H9 (cell line): ENCODE measurements at regions not wholly inside any gene's neighbourhood (a gene's known extent, or its start where the extent isn't known, plus 50 kb on each side); places are given as distances from the start of the nearest gene placed in this dataset.

Experiments
- DNase-seq: peaks from one replicate; pipeline ENCODE4 v3.0.0-alpha.2; 2017
- H2AFZ ChIP-seq: one replicate; pipeline ENCODE4 v1.6.1; 2013; ENCODE audit warnings: mild to moderate bottlenecking, low read length, control low read depth, moderate library complexity
- H2AK5ac ChIP-seq: 2 replicates; pipeline ENCODE4 v1.6.1; 2013; ENCODE audit warnings: low read length, control low read depth, mixed read lengths; ENCODE audit not compliant: insufficient read length
- H2BK120ac ChIP-seq: one replicate; pipeline ENCODE4 v1.6.1; 2013; ENCODE audit warnings: low read depth, mild to moderate bottlenecking, low read length, control low read depth, inconsistent platforms; ENCODE audit not compliant: poor library complexity, severe bottlenecking
- H2BK12ac ChIP-seq: 2 replicates; pipeline ENCODE4 v1.6.1; 2013; ENCODE audit warnings: low read length, control low read depth, mixed read lengths, low read depth; ENCODE audit not compliant: insufficient read length
- H2BK15ac ChIP-seq: 2 replicates; pipeline ENCODE4 v1.6.1; 2013; ENCODE audit warnings: low read depth, low read length, control low read depth
- H2BK20ac ChIP-seq: one replicate; pipeline ENCODE4 v1.6.1; 2013; ENCODE audit warnings: low read depth, mild to moderate bottlenecking, low read length, control low read depth, inconsistent platforms; ENCODE audit not compliant: poor library complexity, severe bottlenecking
- H2BK5ac ChIP-seq: 2 replicates; pipeline ENCODE4 v1.6.1; 2013; ENCODE audit warnings: low read length, control low read depth, mixed read lengths; ENCODE audit not compliant: insufficient read length
- H3K14ac ChIP-seq: 2 replicates; pipeline ENCODE4 v1.6.1; 2013; ENCODE audit warnings: low read length, control low read depth; ENCODE audit not compliant: insufficient read depth
- H3K18ac ChIP-seq: 2 replicates; pipeline ENCODE4 v1.6.1; 2013; ENCODE audit warnings: low read depth, mild to moderate bottlenecking, mixed read lengths, low read length, control low read depth; ENCODE audit not compliant: insufficient read length
- H3K23ac ChIP-seq: 2 replicates; pipeline ENCODE4 v1.6.1; 2013; ENCODE audit warnings: low read length, control low read depth, mixed read lengths, low read depth; ENCODE audit not compliant: insufficient read length
- H3K23me2 ChIP-seq: 2 replicates; pipeline ENCODE4 v1.6.1; 2013; ENCODE audit warnings: low read depth, mild to moderate bottlenecking, mixed read lengths, low read length, control low read depth; ENCODE audit not compliant: insufficient read length, poor library complexity, severe bottlenecking
- H3K27ac ChIP-seq: 2 replicates; pipeline ENCODE4 v1.5.1; 2013; ENCODE audit warnings: low read length, control low read depth, mixed read lengths, low read depth; ENCODE audit not compliant: insufficient read length
- H3K27me3 ChIP-seq: 2 replicates; pipeline ENCODE4 v1.6.1; 2013; ENCODE audit warnings: low read length, control low read depth, inconsistent platforms; ENCODE audit not compliant: insufficient read depth
- H3K4ac ChIP-seq: 2 replicates; pipeline ENCODE4 v1.6.1; 2013; ENCODE audit warnings: low read depth, mild to moderate bottlenecking, control low read depth, inconsistent platforms, low read length, moderate library complexity
- H3K4me1 ChIP-seq: 2 replicates; pipeline ENCODE4 v1.6.1; 2013; ENCODE audit warnings: low read length, control low read depth, inconsistent platforms; ENCODE audit not compliant: insufficient read depth
- H3K4me2 ChIP-seq: 2 replicates; pipeline ENCODE4 v1.6.1; 2013; ENCODE audit warnings: low read length, control low read depth, mixed read lengths; ENCODE audit not compliant: insufficient read length, insufficient read depth
- H3K56ac ChIP-seq: 2 replicates; pipeline ENCODE4 v1.6.1; 2013; ENCODE audit warnings: low read depth, mild to moderate bottlenecking, mixed read lengths, low read length, control low read depth; ENCODE audit not compliant: insufficient read length
- H3K79me1 ChIP-seq: 2 replicates; pipeline ENCODE4 v1.6.1; 2013; ENCODE audit warnings: low read depth, mild to moderate bottlenecking, moderate library complexity, low read length, control low read depth, inconsistent platforms; ENCODE audit not compliant: insufficient read depth, poor library complexity, severe bottlenecking
- H3K79me2 ChIP-seq: 2 replicates; pipeline ENCODE4 v1.6.1; 2013; ENCODE audit warnings: low read length, control low read depth, inconsistent platforms; ENCODE audit not compliant: insufficient read depth
- H3K9ac ChIP-seq: 2 replicates; pipeline ENCODE4 v1.6.1; 2013; ENCODE audit warnings: low read length, control low read depth, mixed read lengths; ENCODE audit not compliant: insufficient read length; ENCODE audit errors: extremely low read depth
- H3K9me3 ChIP-seq: one replicate; pipeline ENCODE4 v1.6.1; 2013; ENCODE audit warnings: low read depth, low read length, inconsistent platforms; ENCODE audit not compliant: control insufficient read depth
- H3T11ph ChIP-seq: one replicate; pipeline ENCODE4 v1.6.1; 2013; ENCODE audit warnings: mild to moderate bottlenecking, low read length, control low read depth, inconsistent platforms
- H4K20me1 ChIP-seq: one replicate; pipeline ENCODE4 v1.6.1; 2013; ENCODE audit not compliant: control insufficient read depth, insufficient read length, insufficient read depth
- H4K5ac ChIP-seq: 2 replicates; pipeline ENCODE4 v1.6.1; 2013; ENCODE audit warnings: low read depth, mild to moderate bottlenecking, mixed read lengths, low read length, control low read depth; ENCODE audit not compliant: insufficient read length
- H4K8ac ChIP-seq: replicated peaks from 2 replicates; pipeline ENCODE4 v1.6.1; 2013; ENCODE audit warnings: low read length, control low read depth, mixed read lengths, low read depth; ENCODE audit not compliant: insufficient read length
- H4K91ac ChIP-seq: 2 replicates; pipeline ENCODE4 v1.6.1; 2013; ENCODE audit warnings: low read depth, mild to moderate bottlenecking, moderate library complexity, mixed read lengths, low read length, control low read depth; ENCODE audit not compliant: insufficient read length
- H3K27ac Mint-ChIP-seq, 3 experiments: 2 replicates in 2 of 3; 3 replicates in 1 of 3; pipeline ENCODE4 v1.8.0; 2020 to 2021; ENCODE audit warnings: mixed read lengths in 3 of 3, mild to moderate bottlenecking in 1 of 3, moderate library complexity in 1 of 3
- H3K27me3 Mint-ChIP-seq: 2 replicates; pipeline ENCODE4 v1.8.0; 2021; ENCODE audit warnings: low read depth, mild to moderate bottlenecking, moderate library complexity, mixed read lengths
- H3K36me3 Mint-ChIP-seq, 3 experiments: 2 replicates in 2 of 3; 3 replicates in 1 of 3; pipeline ENCODE4 v1.8.0; 2020 to 2021; ENCODE audit warnings: low read depth in 3 of 3, mixed read lengths in 3 of 3; ENCODE audit not compliant: insufficient read depth in 1 of 3
- H3K4me1 Mint-ChIP-seq, 2 experiments: 2 replicates each; pipeline ENCODE4 v1.8.0; 2020; ENCODE audit warnings: mixed read lengths in 2 of 2
- H3K4me3 Mint-ChIP-seq, 2 experiments: 2 replicates in 1 of 2; 3 replicates in 1 of 2; pipeline ENCODE4 v1.8.0; 2020 to 2021; ENCODE audit warnings: mild to moderate bottlenecking in 2 of 2, mixed read lengths in 2 of 2, moderate library complexity in 1 of 2
- H3K9me3 Mint-ChIP-seq, 2 experiments: 2 replicates in 1 of 2; 3 replicates in 1 of 2; pipeline ENCODE4 v1.8.0; 2020; ENCODE audit warnings: mild to moderate bottlenecking in 2 of 2, mixed read lengths in 2 of 2, moderate library complexity in 1 of 2
- CTCF ChIP-seq: fragments of 200-600 bp; sonication (generic); conservative IDR thresholded peaks from 3 replicates; pipeline ENCODE4 v1.8.0; 2021; ENCODE audit warnings: antibody characterized with exemption, mild to moderate bottlenecking
- WGBS: extraction: QIAGEN DNeasy Blood & Tissue Kit; methylation state at CpG from one replicate; pipeline ENCODE4 v1.1.7; 2013; ENCODE audit warnings: missing lambda C conversion rate, low lambda C conversion rate, mixed read lengths; ENCODE audit not compliant: insufficient read length; ENCODE audit errors: extremely low coverage; 5-methylcytosine and 5-hydroxymethylcytosine counted together

DNA sequence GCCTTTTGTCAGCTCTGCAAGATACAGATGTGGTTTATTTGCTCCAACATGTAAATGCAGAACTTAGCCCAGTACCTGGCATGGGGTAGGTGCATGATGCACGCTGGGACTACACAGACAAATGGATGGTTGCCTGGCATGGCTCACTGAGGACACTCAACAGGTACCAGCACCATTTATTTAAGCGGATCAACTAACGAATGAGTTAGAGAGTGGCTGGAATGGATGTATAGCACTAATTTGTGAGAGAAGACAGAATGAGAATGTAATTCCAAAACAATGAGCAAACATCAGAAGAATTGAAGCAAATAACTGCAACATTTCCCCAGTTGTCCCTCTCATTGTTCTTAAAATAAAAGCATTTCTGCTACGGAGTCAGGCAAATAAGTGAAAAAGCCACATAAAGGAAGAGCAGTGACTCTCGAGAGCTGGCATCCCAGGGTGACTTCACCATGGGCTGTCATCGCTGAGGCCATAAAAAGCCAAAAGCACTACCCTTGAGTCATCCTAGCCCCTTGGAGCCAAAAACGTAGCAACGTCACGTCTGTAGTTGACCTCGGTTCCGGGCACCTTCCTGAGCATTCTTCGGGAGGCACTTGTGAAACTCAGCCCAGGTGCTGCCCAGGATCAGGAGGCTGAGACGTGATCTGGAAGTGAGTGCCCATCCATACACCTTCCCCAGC lies 290.3 kb downstream of the NSG2 start:
- H4K91ac ChIP-seq, result no peak overlapping the region
- H3T11ph ChIP-seq, result no peak overlapping the region
- H2BK15ac ChIP-seq, result no peak overlapping the region
- H2BK20ac ChIP-seq, result no peak overlapping the region
- no peaks in the 10 kb centered on the region for H3K4me1 ChIP-seq
- H3K4me2 ChIP-seq, result no peak overlapping the region
- H3K79me1 ChIP-seq, result no peaks in the 10 kb centered on the region
- H3K36me3 Mint-ChIP-seq, result no peaks in the 10 kb centered on the region
- no peak for DNase-seq
- WGBS, result no CpG with 5 or more reads among the region's 13 CpGs
- H3K14ac ChIP-seq, result no peak overlapping the region
- H2BK120ac ChIP-seq, result no peak overlapping the region
- H3K4me3 Mint-ChIP-seq, result no peak overlapping the region
- H3K23me2 ChIP-seq, result no peaks in the 10 kb centered on the region
- H2BK5ac ChIP-seq, result no peak overlapping the region
- H3K79me2 ChIP-seq, result no peaks in the 10 kb centered on the region
- H3K27ac Mint-ChIP-seq, result peak overlapping the region in 1 of 3 experiments; percentile 28; a peak in 1 of 7 replicates
- H2AK5ac ChIP-seq, result no peak overlapping the region
- no peak for TF ChIP-seq CTCF
- no peak overlapping the region for H4K5ac ChIP-seq
- no peak overlapping the region for H4K8ac ChIP-seq
- no peaks in the 10 kb centered on the region; a peak in 1 of 5 replicates for H3K9me3 Mint-ChIP-seq
- H3K23ac ChIP-seq, result no peak overlapping the region
- H3K27me3 Mint-ChIP-seq, result peaks cover 2% of the 10 kb centered on the region; the same call in 1 of the 2 replicates
- no peak overlapping the region for H2BK12ac ChIP-seq
- peaks cover 18 to 21% of the 10 kb centered on the region in 2 experiments for H3K4me1 Mint-ChIP-seq
- H3K18ac ChIP-seq, result no peak overlapping the region
- H3K9me3 ChIP-seq, result no peaks in the 10 kb centered on the region
- H3K27ac ChIP-seq, result no peak overlapping the region
- H4K20me1 ChIP-seq, result no peaks in the 10 kb centered on the region
- H2AFZ ChIP-seq, result no peak overlapping the region
- no peaks in the 10 kb centered on the region for H3K27me3 ChIP-seq
- H3K4ac ChIP-seq, result no peak overlapping the region
- H3K9ac ChIP-seq, result no peak overlapping the region
- H3K56ac ChIP-seq, result no peak overlapping the region
